PC-9 (cell line): ENCODE measurements at regions not wholly inside any gene's neighbourhood (a gene's known extent, or its start where the extent isn't known, plus 50 kb on each side); places are given as distances from the start of the nearest gene placed in this dataset.

Source experiments
- EZH2 ChIP-seq: fragments of 200-600 bp; sonication (generic); IDR thresholded peaks from 2 replicates; pipeline ENCODE4 v1.8.0; 2017; ENCODE audit warnings: antibody characterized with exemption, low read depth
- TF ChIP-seq, protein P1 (sequence below): fragments of 200-600 bp; sonication (generic); conservative IDR thresholded peaks from 2 replicates; pipeline ENCODE4 v1.6.1; 2017; ENCODE audit warnings: mixed run types, antibody characterized with exemption, mild to moderate bottlenecking, moderate library complexity

DNA sequence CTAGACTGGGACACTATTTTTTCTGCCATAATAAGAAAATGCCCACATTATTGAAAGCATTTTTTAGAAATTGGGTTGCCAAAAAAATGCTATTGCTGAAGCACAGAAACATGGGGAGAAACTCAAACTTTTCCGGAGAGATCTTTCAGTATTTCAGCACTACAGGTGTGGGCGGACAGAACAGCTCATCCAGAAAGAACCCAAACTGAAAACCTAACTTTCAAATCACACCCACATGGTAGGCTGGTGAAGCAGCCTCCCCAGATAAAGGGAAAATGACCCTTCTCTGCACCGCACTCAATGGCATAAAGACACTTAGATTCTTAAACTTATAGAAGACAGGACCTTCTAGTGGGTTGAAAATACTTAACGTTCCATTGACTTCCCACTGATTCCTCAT, 62.3 kb upstream of the TMPO start:
- TF ChIP-seq, protein P1, sequence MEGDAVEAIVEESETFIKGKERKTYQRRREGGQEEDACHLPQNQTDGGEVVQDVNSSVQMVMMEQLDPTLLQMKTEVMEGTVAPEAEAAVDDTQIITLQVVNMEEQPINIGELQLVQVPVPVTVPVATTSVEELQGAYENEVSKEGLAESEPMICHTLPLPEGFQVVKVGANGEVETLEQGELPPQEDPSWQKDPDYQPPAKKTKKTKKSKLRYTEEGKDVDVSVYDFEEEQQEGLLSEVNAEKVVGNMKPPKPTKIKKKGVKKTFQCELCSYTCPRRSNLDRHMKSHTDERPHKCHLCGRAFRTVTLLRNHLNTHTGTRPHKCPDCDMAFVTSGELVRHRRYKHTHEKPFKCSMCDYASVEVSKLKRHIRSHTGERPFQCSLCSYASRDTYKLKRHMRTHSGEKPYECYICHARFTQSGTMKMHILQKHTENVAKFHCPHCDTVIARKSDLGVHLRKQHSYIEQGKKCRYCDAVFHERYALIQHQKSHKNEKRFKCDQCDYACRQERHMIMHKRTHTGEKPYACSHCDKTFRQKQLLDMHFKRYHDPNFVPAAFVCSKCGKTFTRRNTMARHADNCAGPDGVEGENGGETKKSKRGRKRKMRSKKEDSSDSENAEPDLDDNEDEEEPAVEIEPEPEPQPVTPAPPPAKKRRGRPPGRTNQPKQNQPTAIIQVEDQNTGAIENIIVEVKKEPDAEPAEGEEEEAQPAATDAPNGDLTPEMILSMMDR: no peak
- no peak for TF ChIP-seq EZH2
